NCI-H1092 (cell line): ENCODE measurements at regions not wholly inside any gene's neighbourhood (a gene's known extent, or its start where the extent isn't known, plus 50 kb on each side); places are given as distances from the start of the nearest gene placed in this dataset.

ENCODE experiments used
- DNase-seq: peaks from one replicate; lab custom pipeline; 2025; lab: John Stamatoyannopoulos, UW

- DNase-seq, result no peak
Observed at GRCh38 chr6:102619585-102619984, 1226.1 kb downstream of the GRIK2 start.

GRCh38 chr6:102582569-102582968, 1189.1 kb downstream of the GRIK2 start:
- no peak for DNase-seq

- DNase-seq, result no peak
Observed at GRCh38 chr6:102581378-102582124, 1188.0 kb downstream of the GRIK2 start.

GRCh38 chr6:102571236-102571908, 1177.9 kb downstream of the GRIK2 start:
- DNase-seq, result no peak

GRCh38 chr6:102562713-102563112, 1169.2 kb downstream of the GRIK2 start:
- no peak for DNase-seq

GRCh38 chr6:102553214-102553613, 1159.7 kb downstream of the GRIK2 start:
- DNase-seq, result no peak

- DNase-seq, result no peak
Observed at GRCh38 chr6:102549221-102549874, 1155.8 kb downstream of the GRIK2 start.

GRCh38 chr6:102525336-102525735, 1131.8 kb downstream of the GRIK2 start:
- DNase-seq, result no peak

GRCh38 chr6:102520966-102521365, 1127.5 kb downstream of the GRIK2 start:
- no peak for DNase-seq

- DNase-seq, result no peak
Observed at GRCh38 chr6:102517506-102517905, 1124.0 kb downstream of the GRIK2 start.

- DNase-seq, result no peak
Observed at GRCh38 chr6:102501615-102502014, 1108.1 kb downstream of the GRIK2 start.

GRCh38 chr6:102494808-102495207, 1101.3 kb downstream of the GRIK2 start:
- no peak for DNase-seq

GRCh38 chr6:102493485-102493884, 1100.0 kb downstream of the GRIK2 start:
- no peak for DNase-seq

GRCh38 chr6:102488729-102489128, 1095.2 kb downstream of the GRIK2 start:
- no peak for DNase-seq

GRCh38 chr6:102485480-102485879, 1092.0 kb downstream of the GRIK2 start:
- DNase-seq, result no peak

GRCh38 chr6:102474041-102474807, 1080.7 kb downstream of the GRIK2 start:
- DNase-seq, result no peak

- DNase-seq, result no peak
Observed at GRCh38 chr6:102458990-102459389, 1065.5 kb downstream of the GRIK2 start.

GRCh38 chr6:102438171-102438570, 1044.7 kb downstream of the GRIK2 start:
- DNase-seq, result no peak

- no peak for DNase-seq
Observed at GRCh38 chr6:102417368-102417998, 1024.0 kb downstream of the GRIK2 start.

GRCh38 chr6:102415891-102416290, 1022.4 kb downstream of the GRIK2 start:
- no peak for DNase-seq

GRCh38 chr6:102411796-102412195, 1018.3 kb downstream of the GRIK2 start:
- no peak for DNase-seq
